ENCODE measurements at regions not wholly inside any gene's neighbourhood (a gene's known extent, or its start where the extent isn't known, plus 50 kb on each side); places are given as distances from the start of the nearest gene placed in this dataset.

GRCh38 chr4:63155561-63155960, 1253.7 kb downstream of the TECRL start:
- TF ChIP-seq, protein P1, sequence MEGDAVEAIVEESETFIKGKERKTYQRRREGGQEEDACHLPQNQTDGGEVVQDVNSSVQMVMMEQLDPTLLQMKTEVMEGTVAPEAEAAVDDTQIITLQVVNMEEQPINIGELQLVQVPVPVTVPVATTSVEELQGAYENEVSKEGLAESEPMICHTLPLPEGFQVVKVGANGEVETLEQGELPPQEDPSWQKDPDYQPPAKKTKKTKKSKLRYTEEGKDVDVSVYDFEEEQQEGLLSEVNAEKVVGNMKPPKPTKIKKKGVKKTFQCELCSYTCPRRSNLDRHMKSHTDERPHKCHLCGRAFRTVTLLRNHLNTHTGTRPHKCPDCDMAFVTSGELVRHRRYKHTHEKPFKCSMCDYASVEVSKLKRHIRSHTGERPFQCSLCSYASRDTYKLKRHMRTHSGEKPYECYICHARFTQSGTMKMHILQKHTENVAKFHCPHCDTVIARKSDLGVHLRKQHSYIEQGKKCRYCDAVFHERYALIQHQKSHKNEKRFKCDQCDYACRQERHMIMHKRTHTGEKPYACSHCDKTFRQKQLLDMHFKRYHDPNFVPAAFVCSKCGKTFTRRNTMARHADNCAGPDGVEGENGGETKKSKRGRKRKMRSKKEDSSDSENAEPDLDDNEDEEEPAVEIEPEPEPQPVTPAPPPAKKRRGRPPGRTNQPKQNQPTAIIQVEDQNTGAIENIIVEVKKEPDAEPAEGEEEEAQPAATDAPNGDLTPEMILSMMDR (IDR thresholded peaks at IDR 0.05): no peak
- TF ChIP-seq POLR2A (IDR thresholded peaks at IDR 0.05): no peak

Measured in Peyer's patch (tissue), 4 donors.